Urothelium cell line (cell line): ENCODE measurements at regions not wholly inside any gene's neighbourhood (a gene's known extent, or its start where the extent isn't known, plus 50 kb on each side); places are given as distances from the start of the nearest gene placed in this dataset.

Experiments used
- DNase-seq: peaks from one replicate; pipeline ENCODE4 v3.0.0; 2011; ENCODE audit warnings: low spot score, mixed read lengths
- FAIRE-seq: peaks from 2 replicates; lab custom pipeline; 2011; peaks lifted over from hg19 to GRCh38; lab: Jason Lieb, UNC

DNA sequence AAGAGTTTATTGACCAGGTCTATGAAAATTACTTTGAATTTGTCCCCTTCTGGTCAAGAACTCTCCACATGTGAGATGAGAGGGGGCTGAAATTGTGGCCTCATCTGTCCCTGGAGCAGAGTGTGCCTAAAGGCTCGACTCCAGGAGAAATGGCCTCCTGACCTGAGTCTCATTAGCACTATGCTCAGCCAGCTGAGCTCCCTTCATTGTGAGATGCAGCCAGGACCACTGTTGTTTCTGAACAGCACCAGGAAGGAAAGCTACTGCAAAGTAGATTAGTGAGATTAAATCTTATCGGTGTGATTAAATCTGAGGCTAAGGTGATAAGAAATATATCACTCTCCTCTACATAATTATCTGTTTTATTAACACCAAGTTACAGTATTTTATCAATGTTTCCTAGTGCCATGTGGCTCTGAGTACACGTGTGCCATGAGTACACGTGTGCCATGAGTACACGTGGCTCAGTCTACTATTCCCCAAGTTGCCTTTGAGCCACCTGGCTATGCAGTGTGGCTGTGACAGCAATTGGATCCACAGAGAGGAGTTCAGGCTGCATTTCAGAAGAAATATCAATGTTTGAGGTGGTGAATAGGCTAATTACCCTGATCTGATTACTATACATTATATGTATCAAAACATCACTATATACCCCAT, 126.9 kb downstream of the IPMK start:
- DNase-seq (no peak), FAIRE-seq (peak; percentile 44)

DNA sequence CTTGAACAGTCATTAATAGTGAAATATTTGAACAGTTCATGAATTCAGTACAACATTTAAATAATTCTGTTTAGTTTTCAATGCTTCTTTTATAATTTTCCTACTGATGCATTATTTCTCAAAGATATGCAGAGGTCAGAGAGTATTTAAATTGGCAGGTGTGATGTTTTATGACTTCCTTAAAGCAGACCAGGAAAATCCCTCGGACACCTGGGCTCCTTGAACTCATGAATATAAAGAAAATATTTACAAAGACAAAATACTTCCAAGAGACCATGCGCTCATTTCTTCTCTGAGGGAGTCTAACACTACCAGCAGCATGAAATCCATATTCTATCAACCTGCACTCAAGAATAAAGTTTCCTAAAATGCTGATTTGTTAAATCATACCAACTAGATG, 127.6 kb downstream of the IPMK start:
- DNase-seq (no peak), FAIRE-seq (no peak)

DNA sequence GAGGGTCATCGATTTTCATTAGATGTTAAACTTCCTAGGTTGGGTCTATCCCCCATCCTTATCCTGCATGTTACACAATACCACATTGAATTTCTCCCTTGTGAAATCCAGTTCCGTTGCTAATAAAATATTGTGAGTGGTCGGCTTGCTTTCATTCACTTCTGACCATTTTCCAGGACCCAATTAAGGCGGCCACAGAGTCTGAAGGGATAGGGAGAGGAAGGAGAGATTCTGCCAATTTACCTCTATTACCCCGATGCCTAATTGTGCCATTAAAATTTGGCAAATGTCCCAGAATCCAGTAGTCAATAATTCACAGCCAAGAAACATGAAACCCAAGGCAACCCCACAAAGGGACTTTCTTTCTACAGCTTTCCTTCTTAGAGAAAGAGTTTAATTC, 129.9 kb downstream of the IPMK start:
- FAIRE-seq = no peak
- no peak for DNase-seq

DNA sequence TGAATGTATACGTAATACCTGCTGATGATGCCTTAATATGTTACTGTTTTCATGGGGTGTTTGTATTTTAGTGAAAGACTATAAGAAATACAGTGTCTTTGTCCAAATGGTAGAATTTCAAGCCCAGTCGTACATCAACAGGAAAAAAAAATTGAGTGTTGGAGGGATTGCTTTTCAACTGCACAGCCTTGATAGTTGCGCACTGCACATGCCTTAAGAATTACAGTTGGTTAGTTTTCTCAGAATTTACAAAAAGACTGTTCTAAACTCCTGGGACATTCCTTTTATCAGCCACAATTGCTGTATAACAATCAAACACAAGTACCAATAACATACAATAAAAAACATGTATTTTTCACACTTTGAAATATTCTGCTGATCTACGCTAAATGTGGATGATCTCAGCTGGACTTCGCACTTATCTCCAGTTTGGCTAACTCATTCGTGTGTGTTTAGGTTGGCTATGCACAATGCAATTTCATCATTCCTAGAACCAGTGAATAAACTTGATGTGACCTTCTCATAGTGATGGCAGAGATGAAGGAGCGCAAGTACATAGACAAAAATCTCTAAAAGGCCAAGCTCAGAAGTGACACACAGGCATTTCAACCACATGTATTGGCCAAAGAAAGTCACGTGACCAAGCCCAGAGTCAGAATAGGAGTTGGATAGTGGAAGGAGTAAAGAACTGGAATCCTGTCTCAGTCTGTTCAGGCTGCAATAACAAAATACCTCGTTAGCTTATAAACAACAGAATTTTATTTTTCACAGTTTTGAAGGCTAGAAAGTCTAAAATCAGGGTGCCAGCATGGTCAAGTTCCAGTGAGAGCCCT, 152.3 kb downstream of the IPMK start:
- DNase-seq (no peak), FAIRE-seq (peak; percentile 13)

DNA sequence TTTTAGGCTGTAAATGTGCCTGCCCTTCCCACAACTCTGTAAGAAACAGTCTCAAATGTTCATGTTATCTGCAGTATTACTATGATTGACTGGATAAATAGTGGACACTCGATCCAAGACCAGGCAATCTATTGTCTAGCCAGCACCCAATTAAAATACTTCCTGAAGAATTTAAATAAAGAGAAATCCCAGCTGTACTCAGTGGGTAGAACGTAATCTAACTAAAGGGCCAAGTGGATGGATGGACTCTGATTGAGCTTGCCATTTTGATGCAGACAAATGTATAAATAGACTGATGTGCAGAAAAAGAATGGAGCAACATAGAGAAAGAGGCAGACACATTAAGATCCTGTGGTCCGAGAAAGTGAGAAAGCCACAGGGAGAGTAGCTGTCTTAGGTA, 158.0 kb downstream of the IPMK start:
- FAIRE-seq (no peak), DNase-seq (no peak)

DNA sequence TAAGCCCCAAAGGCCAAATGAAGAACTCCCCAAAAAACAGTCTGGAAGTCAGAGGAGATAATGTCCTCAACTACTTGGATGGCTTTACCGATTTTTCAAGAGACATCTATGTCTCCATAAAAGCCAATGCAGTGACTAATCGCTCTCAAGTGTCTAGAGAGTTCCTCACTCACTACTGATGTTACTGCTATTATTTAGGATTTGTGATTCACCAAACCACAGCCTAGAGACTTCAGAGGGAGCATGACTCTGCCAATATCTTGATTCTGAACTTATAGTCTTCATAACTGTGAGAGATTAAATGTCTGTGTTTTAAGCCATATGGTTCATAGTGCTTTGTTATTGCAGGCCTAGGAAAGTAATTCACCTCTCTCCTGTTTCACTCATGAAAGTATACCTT, 160.2 kb downstream of the IPMK start:
- peak; percentile 80 for DNase-seq
- FAIRE-seq = peak; percentile 72

DNA sequence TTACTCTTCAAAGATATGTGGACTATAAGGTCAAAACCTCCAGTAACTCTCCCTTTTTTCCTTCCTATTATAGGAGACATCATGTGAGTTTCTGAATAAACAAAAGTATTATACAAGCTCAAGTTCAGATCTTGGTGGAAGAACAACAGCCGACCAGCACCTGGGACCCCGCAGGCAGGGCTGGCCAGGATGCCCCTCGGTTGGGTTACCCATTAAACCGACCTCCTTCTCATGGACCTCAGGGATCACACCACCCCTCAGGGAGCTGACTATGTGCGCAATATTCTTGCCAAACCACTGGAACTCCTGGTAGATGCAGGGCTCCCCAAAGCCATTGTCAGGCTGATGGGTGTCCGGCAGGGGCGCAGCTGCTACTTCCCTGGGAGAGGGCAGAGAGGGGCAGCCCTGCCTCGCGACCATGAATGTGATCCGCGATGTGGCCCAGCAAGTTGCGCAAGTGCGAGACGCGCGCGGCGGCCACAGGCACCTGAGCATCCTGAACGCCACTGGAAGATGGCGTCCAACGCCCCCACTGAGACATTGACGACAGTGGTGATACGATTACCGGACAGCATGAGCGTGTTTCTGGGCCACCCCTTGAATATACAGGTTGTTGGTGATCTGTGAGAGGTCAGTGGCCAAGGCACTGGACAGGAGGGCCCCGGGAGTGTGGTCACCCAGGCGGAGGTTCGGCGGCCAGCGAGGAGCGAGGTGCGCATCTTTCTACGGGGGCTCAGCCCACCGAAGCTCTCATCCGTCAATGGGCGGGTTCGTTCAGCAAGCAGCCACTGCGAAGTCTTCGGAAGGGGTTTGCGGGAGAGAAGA, 161.3 kb downstream of the IPMK start:
- FAIRE-seq (peak; percentile 53), DNase-seq (no peak)

DNA sequence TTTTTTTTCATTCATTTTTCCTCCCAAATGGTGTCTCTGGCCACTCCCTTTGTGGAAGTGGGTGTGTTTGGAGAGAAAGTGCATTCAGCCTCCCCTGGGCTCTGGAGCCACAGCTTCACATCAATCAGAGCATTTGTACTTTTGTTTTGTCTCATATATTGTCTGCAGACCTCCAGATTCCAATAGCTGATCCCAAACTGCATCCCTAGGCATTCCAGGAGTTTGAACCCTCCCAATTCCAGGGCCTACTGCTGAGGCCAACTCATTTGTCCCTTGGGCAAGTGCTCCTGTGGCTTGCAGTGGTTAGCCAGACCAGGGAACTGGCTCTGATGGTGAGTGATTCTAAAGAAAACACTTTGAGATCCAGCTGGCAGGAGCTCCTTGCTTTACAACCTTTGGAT, 163.3 kb downstream of the IPMK start:
- FAIRE-seq (no peak), DNase-seq (no peak)

DNA sequence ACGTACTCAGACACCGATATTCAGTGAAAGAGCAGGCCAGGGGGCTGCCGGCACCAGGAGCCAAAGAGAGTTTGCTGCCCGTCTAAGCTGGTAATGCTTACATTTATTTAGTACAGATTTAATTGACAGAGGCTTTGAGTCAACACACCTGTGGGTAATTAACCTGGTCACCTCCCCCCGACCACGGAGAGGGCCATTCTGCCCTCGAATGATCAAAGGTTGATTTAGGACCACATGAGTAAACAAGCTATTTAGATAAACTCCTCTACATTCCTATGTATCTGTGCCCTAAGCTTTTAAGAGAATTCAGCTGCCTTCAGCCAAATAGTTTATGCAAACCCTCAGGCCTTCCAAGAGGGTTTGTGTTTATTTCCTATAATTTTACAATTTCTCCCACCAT, 164.8 kb downstream of the IPMK start:
- FAIRE-seq (no peak), DNase-seq (no peak)

DNA sequence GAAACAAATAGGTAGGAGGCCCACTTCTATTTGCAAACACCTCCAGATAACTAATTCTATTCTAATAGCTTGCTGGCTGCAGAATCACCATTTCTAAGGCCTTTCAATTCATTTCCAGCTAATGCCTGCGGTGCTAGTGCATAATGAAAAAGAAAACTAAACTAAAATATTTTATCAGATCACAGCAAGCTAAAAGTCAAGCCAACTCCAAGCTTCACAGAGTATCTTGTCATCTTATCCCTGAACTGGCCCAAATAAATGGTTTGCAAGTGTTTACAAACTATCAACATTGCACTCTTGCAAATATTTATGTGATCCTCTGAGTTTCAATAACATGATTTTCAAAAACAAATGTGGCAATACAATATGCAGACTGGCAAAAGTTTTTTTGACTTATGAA, 166.0 kb downstream of the IPMK start:
- no peak for DNase-seq
- FAIRE-seq = no peak

DNA sequence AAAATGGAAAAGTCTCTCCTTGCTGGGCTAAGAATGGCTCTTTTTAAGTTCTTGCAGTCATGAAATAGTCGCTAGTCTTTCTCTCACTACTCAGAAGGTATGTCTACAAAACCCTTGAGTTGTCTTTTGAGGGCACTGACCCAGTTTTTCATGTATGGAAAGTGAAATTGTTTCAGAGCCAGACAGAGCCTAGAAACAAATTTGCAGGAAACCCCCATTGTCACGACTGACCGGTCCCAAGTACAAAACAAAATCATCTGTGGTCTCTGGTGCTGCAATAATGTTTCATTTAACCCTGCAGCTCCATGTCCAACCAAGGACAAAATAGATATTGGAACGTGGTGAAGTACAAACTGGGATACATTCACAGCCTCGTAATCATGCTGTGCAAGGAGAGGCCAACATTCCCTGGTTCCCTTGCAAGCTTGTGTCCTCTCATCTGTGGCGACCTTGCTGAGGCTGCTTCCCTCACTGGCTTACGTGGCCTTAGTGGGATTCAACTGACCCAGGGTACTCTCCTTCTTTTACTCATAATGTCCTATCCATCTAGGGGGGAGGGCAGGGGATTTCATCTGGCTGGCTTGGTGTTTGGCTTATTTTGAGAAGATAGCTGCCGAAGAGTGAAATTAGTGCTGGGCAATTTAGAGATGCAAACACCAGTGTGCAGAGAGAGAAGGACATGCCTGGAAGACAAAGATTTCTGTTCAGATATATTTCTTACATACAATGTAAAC, 172.5 kb downstream of the IPMK start:
- DNase-seq (no peak), FAIRE-seq (no peak)

DNA sequence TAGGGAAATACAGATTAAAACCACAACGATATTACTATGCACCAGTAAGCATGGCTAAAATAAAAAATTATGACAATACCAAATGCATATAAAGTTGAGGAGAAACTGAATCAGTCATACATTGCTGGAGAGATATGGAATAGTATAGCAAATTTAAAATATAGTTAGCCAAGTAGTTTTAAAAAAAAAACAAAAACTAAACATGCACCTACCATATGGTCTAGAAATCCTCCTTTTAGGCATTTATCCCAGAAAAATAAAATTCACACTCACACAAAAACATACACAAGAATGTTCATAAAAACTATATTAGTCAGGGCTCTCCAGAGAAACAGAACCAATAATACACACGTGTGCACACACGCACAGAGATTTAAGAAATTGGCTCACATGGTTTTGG, 175.8 kb downstream of the IPMK start:
- no peak for FAIRE-seq
- DNase-seq = no peak

DNA sequence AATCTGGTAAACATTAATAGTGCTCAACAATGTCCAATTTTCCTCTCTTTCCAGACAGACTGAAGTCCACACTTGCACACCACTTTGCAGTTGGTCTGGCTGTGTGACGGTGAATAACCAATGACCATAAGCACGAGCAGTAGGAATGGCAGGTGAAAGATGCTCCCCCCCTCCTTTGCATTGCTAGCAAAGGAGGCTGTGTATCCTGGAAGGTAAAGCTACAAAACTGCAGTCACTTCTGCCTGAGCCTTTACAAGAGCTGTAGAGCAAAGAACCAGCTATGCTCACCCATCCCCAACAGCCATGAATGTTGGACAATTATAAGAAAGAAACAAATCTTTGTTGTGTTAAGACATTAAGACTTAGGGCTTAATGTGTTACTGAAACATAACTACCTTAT, 178.0 kb downstream of the IPMK start:
- no peak for FAIRE-seq
- no peak for DNase-seq

DNA sequence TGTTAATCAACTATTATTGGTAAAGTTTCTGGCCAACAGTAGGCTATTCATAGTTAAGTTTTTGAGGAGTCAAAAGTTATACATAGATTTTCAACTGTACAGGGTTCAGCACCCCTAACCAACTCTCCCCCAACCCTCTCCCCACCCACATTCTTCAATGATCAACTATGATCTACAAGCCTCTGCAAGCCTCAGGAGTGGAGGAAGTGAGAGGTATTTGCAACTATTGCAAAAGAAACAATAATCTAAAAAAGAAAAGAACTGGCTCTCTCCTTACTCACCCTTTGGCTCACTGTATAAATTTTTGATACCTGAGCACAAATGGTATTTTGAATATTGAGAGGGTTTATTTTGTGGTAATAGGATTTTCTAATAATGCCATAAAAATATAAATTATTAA, 179.8 kb downstream of the IPMK start:
- DNase-seq (no peak), FAIRE-seq (no peak)

DNA sequence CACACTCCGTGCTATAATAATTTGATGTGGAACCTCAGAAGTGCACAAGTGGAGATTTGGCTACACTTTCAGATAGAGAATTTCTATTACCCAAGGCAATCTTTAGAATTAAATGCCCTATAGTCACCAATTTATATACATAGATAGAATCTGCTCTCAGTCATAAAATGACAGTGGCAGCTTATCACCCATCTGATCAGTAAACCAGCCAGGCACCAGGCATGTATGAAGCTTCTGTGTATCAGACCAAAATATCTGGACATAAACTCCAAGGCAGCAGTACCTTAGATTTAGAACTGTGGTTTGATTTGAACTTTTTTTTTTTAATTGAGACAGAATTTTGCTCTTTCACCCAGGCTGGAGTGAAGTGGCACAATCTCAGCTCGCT, 180.9 kb downstream of the IPMK start:
- DNase-seq (no peak), FAIRE-seq (no peak)

DNA sequence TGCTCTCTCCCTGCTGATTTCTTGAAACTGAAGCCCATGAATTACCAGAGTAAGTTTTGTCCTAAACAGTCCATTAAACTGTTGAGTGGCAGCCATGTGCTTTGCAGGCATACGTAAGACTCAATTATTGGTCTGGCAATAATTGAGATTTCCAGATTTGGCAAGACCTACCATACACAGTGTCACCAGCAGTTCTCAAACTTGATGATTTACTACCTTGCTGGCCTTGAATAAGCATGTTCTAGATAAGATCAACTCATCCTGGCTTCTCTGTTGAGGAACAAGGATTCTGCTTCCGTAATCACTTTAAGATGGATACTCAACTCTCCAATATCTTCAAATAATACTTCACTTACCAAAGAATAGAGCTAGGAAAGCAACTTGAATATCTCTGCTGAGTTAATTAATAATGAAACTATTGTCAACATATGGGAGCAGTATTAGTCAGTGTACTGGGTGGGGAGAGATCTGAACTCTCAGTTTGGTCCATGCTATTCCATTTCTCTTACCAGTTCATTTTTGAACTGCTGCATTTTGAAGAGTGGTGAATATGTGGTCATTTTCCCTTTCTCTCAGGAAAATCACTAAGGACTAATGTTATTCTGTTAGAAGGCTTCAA, 181.4 kb downstream of the IPMK start:
- no peak for DNase-seq

DNA sequence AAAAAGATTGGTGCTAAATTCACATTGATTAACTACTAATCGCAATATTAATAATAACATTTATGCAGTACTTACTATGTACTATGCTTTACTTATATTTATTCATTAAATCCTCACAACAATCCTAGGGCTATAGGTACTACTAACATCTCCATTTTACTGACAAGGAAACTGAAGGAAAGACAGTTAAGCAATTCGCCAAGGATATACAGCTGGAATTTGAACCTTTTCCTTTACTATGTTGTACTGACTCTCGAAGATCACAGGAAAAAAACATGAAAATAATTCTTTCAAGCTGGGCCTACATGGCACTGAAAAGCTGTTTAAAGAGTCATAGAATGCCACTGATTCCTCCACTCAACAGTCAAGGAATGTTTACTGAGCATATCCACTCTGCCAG, 185.4 kb downstream of the IPMK start:
- FAIRE-seq (no peak), DNase-seq (no peak)

More for the DNA sequence above, 181.4 kb downstream of the IPMK start:
- FAIRE-seq = no peak

DNA sequence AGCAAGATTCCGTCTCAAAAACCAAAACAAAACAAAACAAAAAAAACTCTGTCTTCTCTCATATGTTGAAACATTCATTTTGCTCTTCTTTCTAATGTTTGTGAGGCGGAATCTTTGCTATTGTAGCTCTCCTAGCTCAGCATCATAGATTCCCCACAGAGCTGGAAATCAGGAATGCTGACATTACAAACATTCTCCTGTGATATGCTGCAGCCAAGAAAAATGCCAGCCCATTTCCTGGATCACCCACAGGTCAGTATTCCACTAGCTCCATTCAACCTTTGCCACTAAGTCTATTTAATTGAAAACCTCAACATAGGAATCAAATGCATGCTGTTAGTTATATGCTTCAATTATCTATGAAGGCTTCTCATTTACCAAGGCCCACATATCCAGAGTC, 186.3 kb downstream of the IPMK start:
- FAIRE-seq (no peak), DNase-seq (no peak)

DNA sequence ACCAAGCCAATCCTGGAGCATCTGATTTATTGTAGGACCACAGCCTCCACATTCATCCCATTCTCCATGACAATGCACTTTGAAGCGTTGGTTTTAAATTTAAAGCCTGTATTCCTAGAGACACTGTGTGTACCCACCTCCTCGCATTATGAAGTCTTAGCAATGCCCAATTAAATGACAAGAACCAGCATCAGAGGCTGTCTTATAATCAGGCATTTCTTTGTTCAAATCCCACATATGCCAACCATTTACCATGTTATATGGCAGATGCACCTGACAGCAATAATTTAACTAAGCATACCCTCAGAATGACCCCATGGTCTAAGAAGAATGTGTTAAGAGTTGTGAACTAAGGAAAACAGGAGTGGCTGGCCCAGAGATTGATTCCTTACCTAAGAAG, 188.2 kb downstream of the IPMK start:
- FAIRE-seq = no peak
- no peak for DNase-seq

DNA sequence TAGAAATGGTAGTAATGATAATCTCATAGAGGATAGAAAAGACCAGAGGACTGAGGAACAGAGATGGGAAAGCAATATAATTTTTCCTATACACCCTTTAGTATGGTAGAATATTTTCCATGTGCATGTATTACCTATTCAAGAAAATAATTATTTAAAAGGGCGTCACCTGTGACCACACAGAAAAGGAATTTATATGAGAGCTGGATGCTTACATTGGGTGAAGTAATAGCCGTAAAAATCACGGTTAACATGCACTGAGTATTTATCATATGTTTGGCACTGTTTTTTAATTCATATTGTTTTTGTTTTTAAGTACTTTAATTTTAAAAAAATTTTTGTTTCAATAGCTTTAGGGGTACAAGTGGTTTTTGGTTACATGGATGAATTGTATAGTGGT, 195.1 kb downstream of the IPMK start:
- DNase-seq (no peak), FAIRE-seq (no peak)

DNA sequence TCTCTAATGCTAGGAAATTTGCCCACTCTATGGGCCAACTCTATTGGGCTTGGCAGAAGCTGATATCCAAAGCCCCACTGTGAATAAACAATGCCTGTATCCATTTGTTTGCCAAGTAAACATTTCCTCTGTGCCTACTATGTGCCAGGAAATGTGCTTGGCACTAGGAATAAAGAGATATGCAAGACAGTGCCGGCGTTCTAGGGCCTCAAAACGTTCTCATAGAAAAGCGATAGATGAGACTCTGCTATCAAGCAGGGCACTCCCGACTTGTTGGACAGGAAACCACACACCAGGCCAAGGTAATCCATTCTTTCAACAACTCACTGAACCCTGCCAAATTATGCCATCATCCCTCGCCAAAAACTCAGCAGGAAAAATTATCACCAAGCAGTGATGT, 196.7 kb downstream of the IPMK start:
- FAIRE-seq = peak; percentile 32
- no peak for DNase-seq
